H9 (cell line): ENCODE measurements at regions not wholly inside any gene's neighbourhood (a gene's known extent, or its start where the extent isn't known, plus 50 kb on each side); places are given as distances from the start of the nearest gene placed in this dataset.

Source experiments
- DNase-seq: peaks from one replicate; pipeline ENCODE4 v3.0.0-alpha.2; 2017
- H2AFZ ChIP-seq: one replicate; pipeline ENCODE4 v1.6.1; 2013; ENCODE audit warnings: mild to moderate bottlenecking, low read length, control low read depth, moderate library complexity
- H2AK5ac ChIP-seq: 2 replicates; pipeline ENCODE4 v1.6.1; 2013; ENCODE audit warnings: low read length, control low read depth, mixed read lengths; ENCODE audit not compliant: insufficient read length
- H2BK120ac ChIP-seq: one replicate; pipeline ENCODE4 v1.6.1; 2013; ENCODE audit warnings: low read depth, mild to moderate bottlenecking, low read length, control low read depth, inconsistent platforms; ENCODE audit not compliant: poor library complexity, severe bottlenecking
- H2BK12ac ChIP-seq: 2 replicates; pipeline ENCODE4 v1.6.1; 2013; ENCODE audit warnings: low read length, control low read depth, mixed read lengths, low read depth; ENCODE audit not compliant: insufficient read length
- H2BK15ac ChIP-seq: 2 replicates; pipeline ENCODE4 v1.6.1; 2013; ENCODE audit warnings: low read depth, low read length, control low read depth
- H2BK20ac ChIP-seq: one replicate; pipeline ENCODE4 v1.6.1; 2013; ENCODE audit warnings: low read depth, mild to moderate bottlenecking, low read length, control low read depth, inconsistent platforms; ENCODE audit not compliant: poor library complexity, severe bottlenecking
- H2BK5ac ChIP-seq: 2 replicates; pipeline ENCODE4 v1.6.1; 2013; ENCODE audit warnings: low read length, control low read depth, mixed read lengths; ENCODE audit not compliant: insufficient read length
- H3K14ac ChIP-seq: 2 replicates; pipeline ENCODE4 v1.6.1; 2013; ENCODE audit warnings: low read length, control low read depth; ENCODE audit not compliant: insufficient read depth
- H3K18ac ChIP-seq: 2 replicates; pipeline ENCODE4 v1.6.1; 2013; ENCODE audit warnings: low read depth, mild to moderate bottlenecking, mixed read lengths, low read length, control low read depth; ENCODE audit not compliant: insufficient read length
- H3K23ac ChIP-seq: 2 replicates; pipeline ENCODE4 v1.6.1; 2013; ENCODE audit warnings: low read length, control low read depth, mixed read lengths, low read depth; ENCODE audit not compliant: insufficient read length
- H3K23me2 ChIP-seq: 2 replicates; pipeline ENCODE4 v1.6.1; 2013; ENCODE audit warnings: low read depth, mild to moderate bottlenecking, mixed read lengths, low read length, control low read depth; ENCODE audit not compliant: insufficient read length, poor library complexity, severe bottlenecking
- H3K27ac ChIP-seq: 2 replicates; pipeline ENCODE4 v1.5.1; 2013; ENCODE audit warnings: low read length, control low read depth, mixed read lengths, low read depth; ENCODE audit not compliant: insufficient read length
- H3K27me3 ChIP-seq: 2 replicates; pipeline ENCODE4 v1.6.1; 2013; ENCODE audit warnings: low read length, control low read depth, inconsistent platforms; ENCODE audit not compliant: insufficient read depth
- H3K4ac ChIP-seq: 2 replicates; pipeline ENCODE4 v1.6.1; 2013; ENCODE audit warnings: low read depth, mild to moderate bottlenecking, control low read depth, inconsistent platforms, low read length, moderate library complexity
- H3K4me1 ChIP-seq: 2 replicates; pipeline ENCODE4 v1.6.1; 2013; ENCODE audit warnings: low read length, control low read depth, inconsistent platforms; ENCODE audit not compliant: insufficient read depth
- H3K4me2 ChIP-seq: 2 replicates; pipeline ENCODE4 v1.6.1; 2013; ENCODE audit warnings: low read length, control low read depth, mixed read lengths; ENCODE audit not compliant: insufficient read length, insufficient read depth
- H3K56ac ChIP-seq: 2 replicates; pipeline ENCODE4 v1.6.1; 2013; ENCODE audit warnings: low read depth, mild to moderate bottlenecking, mixed read lengths, low read length, control low read depth; ENCODE audit not compliant: insufficient read length
- H3K79me1 ChIP-seq: 2 replicates; pipeline ENCODE4 v1.6.1; 2013; ENCODE audit warnings: low read depth, mild to moderate bottlenecking, moderate library complexity, low read length, control low read depth, inconsistent platforms; ENCODE audit not compliant: insufficient read depth, poor library complexity, severe bottlenecking
- H3K79me2 ChIP-seq: 2 replicates; pipeline ENCODE4 v1.6.1; 2013; ENCODE audit warnings: low read length, control low read depth, inconsistent platforms; ENCODE audit not compliant: insufficient read depth
- H3K9ac ChIP-seq: 2 replicates; pipeline ENCODE4 v1.6.1; 2013; ENCODE audit warnings: low read length, control low read depth, mixed read lengths; ENCODE audit not compliant: insufficient read length; ENCODE audit errors: extremely low read depth
- H3K9me3 ChIP-seq: one replicate; pipeline ENCODE4 v1.6.1; 2013; ENCODE audit warnings: low read depth, low read length, inconsistent platforms; ENCODE audit not compliant: control insufficient read depth
- H3T11ph ChIP-seq: one replicate; pipeline ENCODE4 v1.6.1; 2013; ENCODE audit warnings: mild to moderate bottlenecking, low read length, control low read depth, inconsistent platforms
- H4K20me1 ChIP-seq: one replicate; pipeline ENCODE4 v1.6.1; 2013; ENCODE audit not compliant: control insufficient read depth, insufficient read length, insufficient read depth
- H4K5ac ChIP-seq: 2 replicates; pipeline ENCODE4 v1.6.1; 2013; ENCODE audit warnings: low read depth, mild to moderate bottlenecking, mixed read lengths, low read length, control low read depth; ENCODE audit not compliant: insufficient read length
- H4K8ac ChIP-seq: replicated peaks from 2 replicates; pipeline ENCODE4 v1.6.1; 2013; ENCODE audit warnings: low read length, control low read depth, mixed read lengths, low read depth; ENCODE audit not compliant: insufficient read length
- H4K91ac ChIP-seq: 2 replicates; pipeline ENCODE4 v1.6.1; 2013; ENCODE audit warnings: low read depth, mild to moderate bottlenecking, moderate library complexity, mixed read lengths, low read length, control low read depth; ENCODE audit not compliant: insufficient read length
- H3K27ac Mint-ChIP-seq, 3 experiments: 2 replicates in 2 of 3; 3 replicates in 1 of 3; pipeline ENCODE4 v1.8.0; 2020 to 2021; ENCODE audit warnings: mixed read lengths in 3 of 3, mild to moderate bottlenecking in 1 of 3, moderate library complexity in 1 of 3
- H3K27me3 Mint-ChIP-seq: 2 replicates; pipeline ENCODE4 v1.8.0; 2021; ENCODE audit warnings: low read depth, mild to moderate bottlenecking, moderate library complexity, mixed read lengths
- H3K36me3 Mint-ChIP-seq, 3 experiments: 2 replicates in 2 of 3; 3 replicates in 1 of 3; pipeline ENCODE4 v1.8.0; 2020 to 2021; ENCODE audit warnings: low read depth in 3 of 3, mixed read lengths in 3 of 3; ENCODE audit not compliant: insufficient read depth in 1 of 3
- H3K4me1 Mint-ChIP-seq, 2 experiments: 2 replicates each; pipeline ENCODE4 v1.8.0; 2020; ENCODE audit warnings: mixed read lengths in 2 of 2
- H3K4me3 Mint-ChIP-seq, 2 experiments: 2 replicates in 1 of 2; 3 replicates in 1 of 2; pipeline ENCODE4 v1.8.0; 2020 to 2021; ENCODE audit warnings: mild to moderate bottlenecking in 2 of 2, mixed read lengths in 2 of 2, moderate library complexity in 1 of 2
- H3K9me3 Mint-ChIP-seq, 2 experiments: 2 replicates in 1 of 2; 3 replicates in 1 of 2; pipeline ENCODE4 v1.8.0; 2020; ENCODE audit warnings: mild to moderate bottlenecking in 2 of 2, mixed read lengths in 2 of 2, moderate library complexity in 1 of 2
- CTCF ChIP-seq: fragments of 200-600 bp; sonication (generic); conservative IDR thresholded peaks from 3 replicates; pipeline ENCODE4 v1.8.0; 2021; ENCODE audit warnings: antibody characterized with exemption, mild to moderate bottlenecking
- WGBS: extraction: QIAGEN DNeasy Blood & Tissue Kit; methylation state at CpG from one replicate; pipeline ENCODE4 v1.1.7; 2013; ENCODE audit warnings: missing lambda C conversion rate, low lambda C conversion rate, mixed read lengths; ENCODE audit not compliant: insufficient read length; ENCODE audit errors: extremely low coverage; 5-methylcytosine and 5-hydroxymethylcytosine counted together

DNA sequence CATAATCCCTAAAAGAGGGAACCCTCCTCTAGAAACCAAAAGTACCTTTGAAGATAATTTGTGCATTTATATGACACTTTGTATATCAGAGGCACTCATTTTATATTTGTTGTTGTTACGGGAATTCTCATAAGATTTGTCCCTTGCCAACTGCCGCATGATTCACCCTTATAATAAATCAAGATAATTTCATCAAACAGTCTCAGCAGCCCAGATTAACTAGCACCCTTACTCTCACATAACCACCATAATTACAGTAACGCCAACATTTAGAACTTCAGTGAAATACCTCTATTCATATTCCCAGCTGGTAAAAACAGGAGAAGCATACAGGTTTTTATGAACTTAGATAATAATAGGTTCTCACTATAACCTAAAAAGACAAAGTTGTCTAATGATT is 271.9 kb downstream of the LRRC3B start:
- Histone ChIP-seq H3K9me3 (no peaks in the 10 kb centered on the region), H2BK5ac (no peak overlapping the region), H4K91ac (no peak overlapping the region), H2BK20ac (no peak overlapping the region), H3K79me1 (no peaks in the 10 kb centered on the region), H3K9ac (no peak overlapping the region), H3K27me3 (no peaks in the 10 kb centered on the region), H4K8ac (no peak overlapping the region), H2AFZ (no peak overlapping the region), H3K4me2 (no peak overlapping the region), H2BK12ac (no peak overlapping the region), H3K23me2 (no peaks in the 10 kb centered on the region), H3K23ac (no peak overlapping the region), H2BK15ac (no peak overlapping the region), H3K4me1 (no peaks in the 10 kb centered on the region; the same call in 1 of the 2 replicates), H4K20me1 (no peaks in the 10 kb centered on the region), H2BK120ac (no peak overlapping the region), H3K27ac (no peak overlapping the region), H3K18ac (no peak overlapping the region), H3K56ac (no peak overlapping the region), H2AK5ac (no peak overlapping the region), H3T11ph (no peak overlapping the region), H4K5ac (no peak overlapping the region), H3K14ac (no peak overlapping the region), H3K79me2 (no peaks in the 10 kb centered on the region), H3K4ac (no peak overlapping the region)
- no peak for TF ChIP-seq CTCF
- peaks cover under 1 to 1% of the 10 kb centered on the region in 2 experiments; a peak in 2 of 5 replicates for H3K9me3 Mint-ChIP-seq
- no peak overlapping the region for H3K4me3 Mint-ChIP-seq
- H3K36me3 Mint-ChIP-seq, result no peaks in the 10 kb centered on the region
- no peaks in the 10 kb centered on the region for H3K27me3 Mint-ChIP-seq
- DNase-seq, result no peak
- H3K4me1 Mint-ChIP-seq, result peaks cover 7% of the 10 kb centered on the region in 2 experiments
- no CpG with 5 or more reads among the region's 3 CpGs for WGBS
- no peak overlapping the region for H3K27ac Mint-ChIP-seq
